K562 (cell line): ENCODE measurements at regions not wholly inside any gene's neighbourhood (a gene's known extent, or its start where the extent isn't known, plus 50 kb on each side); places are given as distances from the start of the nearest gene placed in this dataset.

Experiments
- ATAC-seq: fragments of 200-7000 bp; cut with Tn5 transposase; 3 replicates; pipeline ENCODE4 v1.9.1; 2020; ENCODE audit warnings: moderate library complexity
- BruUV-seq: library from RNA; stranded (reverse); fragments of 400-500 nt; replicated peaks from 2 replicates; lab custom pipeline; 2021; lab: Mats Ljungman, UMichigan
- CTCF ChIA-PET: fragments of 300-600 bp; formaldehyde crosslinking; extraction: SDS; loops from one replicate; lab custom pipeline; 2021; ENCODE audit warnings: low intra/inter-chr PET ratio; lab: Yijun Ruan, JAX
- POLR2A ChIA-PET: fragments of 300-600, 350-650 bp; sonication (Branson Sonifier 250); formaldehyde crosslinking; extraction: SDS; loops from one replicate; lab custom pipeline; 2021; ENCODE audit warnings: antibody characterized with exemption, inconsistent platforms; lab: Yijun Ruan, JAX
- DNase-seq, 4 experiments: peaks; one replicate each; pipeline versions ENCODE4 v3.0.0 to v3.0.0-alpha.2; 2011 to 2018; ENCODE audit warnings: low spot score in 3 of 4, mixed read lengths in 3 of 4; ENCODE audit errors: extremely low read depth in 1 of 4
- FAIRE-seq: peaks from 2 replicates; lab custom pipeline; 2011; peaks lifted over from hg19 to GRCh38; lab: Jason Lieb, UNC
- H2AFZ ChIP-seq: 2 replicates; pipeline ENCODE4 v1.6.0; 2011; ENCODE audit warnings: low read depth, low read length, control low read depth, inconsistent platforms
- H3K27ac ChIP-seq: fragments of 200-600 bp; 3 replicates; pipeline ENCODE4 v1.8.0; 2011; ENCODE audit warnings: low read depth, mild to moderate bottlenecking, control low read depth, inconsistent platforms, low read length, moderate library complexity, mixed read lengths; ENCODE audit errors: extremely low read depth
- H3K27me3 ChIP-seq, 2 experiments: fragments of 300-600 bp in 1 of 2; 2 replicates in 1 of 2; 3 replicates in 1 of 2; pipeline versions ENCODE4 v1.6.0 to v1.8.0; 2011; ENCODE audit warnings: inconsistent platforms in 2 of 2, low read length in 2 of 2, mild to moderate bottlenecking in 1 of 2, mixed read lengths in 1 of 2, moderate library complexity in 1 of 2; ENCODE audit not compliant: control insufficient read depth in 2 of 2, insufficient read depth in 2 of 2
- H3K36me3 ChIP-seq: fragments of 300-600 bp; 3 replicates; pipeline ENCODE4 v1.8.0; 2011; ENCODE audit warnings: mild to moderate bottlenecking, low read length, inconsistent platforms; ENCODE audit not compliant: control insufficient read depth, insufficient read depth
- H3K4me1 ChIP-seq, 2 experiments: fragments of 200-600 bp in 1 of 2; replicated peaks in 1 of 2; 2 replicates in 1 of 2; 3 replicates in 1 of 2; pipeline versions ENCODE4 v1.5.1 to v1.8.0; 2011; ENCODE audit warnings: inconsistent platforms in 2 of 2, low read length in 2 of 2, mild to moderate bottlenecking in 1 of 2, mixed read lengths in 1 of 2, moderate library complexity in 1 of 2; ENCODE audit not compliant: control insufficient read depth in 2 of 2, insufficient read depth in 2 of 2
- H3K4me2 ChIP-seq: 2 replicates; pipeline ENCODE4 v1.6.1; 2011; ENCODE audit warnings: low read length, control low read depth, inconsistent platforms, mixed read lengths; ENCODE audit not compliant: insufficient read depth
- H3K4me3 ChIP-seq: fragments of 200-600 bp; sonication (generic), shearing (Covaris generic); 2 replicates; pipeline ENCODE4 v1.5.1; 2016; ENCODE audit warnings: control low read depth, inconsistent platforms
- H3K79me2 ChIP-seq: fragments of 200-600 bp; 3 replicates; pipeline ENCODE4 v1.8.0; 2011; ENCODE audit warnings: low read length, inconsistent platforms; ENCODE audit not compliant: control insufficient read depth, insufficient read depth
- H3K9ac ChIP-seq, 2 experiments: 2 replicates each; pipeline versions ENCODE4 v1.6.0 to v1.6.1; 2011; ENCODE audit warnings: low read depth in 2 of 2, low read length in 2 of 2, control low read depth in 1 of 2, inconsistent platforms in 1 of 2, mild to moderate bottlenecking in 1 of 2, mixed read lengths in 1 of 2; ENCODE audit not compliant: insufficient read depth in 1 of 2
- H3K9me1 ChIP-seq: one replicate; pipeline ENCODE4 v1.6.0; 2011; ENCODE audit warnings: inconsistent platforms, mild to moderate bottlenecking, low read length, moderate library complexity; ENCODE audit not compliant: control insufficient read depth, insufficient read depth
- H3K9me3 ChIP-seq: replicated peaks from 2 replicates; pipeline ENCODE4 v1.5.1; 2011; ENCODE audit warnings: low read depth, low read length, inconsistent platforms; ENCODE audit not compliant: control insufficient read depth, insufficient read depth
- H4K20me1 ChIP-seq: replicated peaks from 2 replicates; pipeline ENCODE4 v1.6.1; 2011; ENCODE audit warnings: low read length, inconsistent platforms, mixed read lengths; ENCODE audit not compliant: control insufficient read depth, insufficient read depth
- POLR2G ChIP-seq: fragments of 200-400 bp; formaldehyde crosslinking; IDR thresholded peaks from 2 replicates; pipeline ENCODE4 v1.6.1; 2017; ENCODE audit warnings: low read depth, mild to moderate bottlenecking, antibody characterized with exemption, low read length, moderate library complexity
- RBM22 ChIP-seq: fragments of 200-400 bp; formaldehyde crosslinking; IDR thresholded peaks from 2 replicates; pipeline ENCODE4 v1.6.1; 2018; ENCODE audit warnings: low read length, low read depth; ENCODE audit not compliant: poor library complexity, severe bottlenecking
- ZFP36 ChIP-seq: fragments of 150-350 bp; IDR thresholded peaks from 2 replicates; pipeline ENCODE4 v1.6.1; 2018; ENCODE audit warnings: low read length, low read depth; ENCODE audit not compliant: partially characterized antibody
- WGBS: fragments of 100-300 bp; shearing (Covaris generic); methylation state at CpG from one replicate; pipeline ENCODE4 v1.1.6; 2016; ENCODE audit warnings: low coverage, mixed read lengths; ENCODE audit not compliant: insufficient coverage; ENCODE audit errors: missing lambda C conversion rate; 5-methylcytosine and 5-hydroxymethylcytosine counted together
- in situ Hi-C: fragments of 300-500 bp; cut with MboI; formaldehyde crosslinking; loops from 4 replicates; pipeline ENCODE4 v1.15.0; 2018; ENCODE audit warnings: inconsistent platforms, mixed read lengths
- intact Hi-C: fragments of 100-400 bp; cut with micrococcal nuclease; formaldehyde crosslinking; loops from 2 replicates; pipeline ENCODE4 v1.14.2; 2022
- TF ChIP-seq, protein P1 (sequence below): sonication (generic); formaldehyde crosslinking; IDR thresholded peaks from 2 replicates; pipeline ENCODE4 v1.8.1; 2022; ENCODE audit warnings: missing genetic modification reagents
- TF ChIP-seq, protein P2 (sequence below): fragments of 250-450 bp; sonication (Bioruptor Pico); IDR thresholded peaks from 2 replicates; pipeline ENCODE4 v1.5.0; 2021; ENCODE audit warnings: mild to moderate bottlenecking, moderate library complexity

DNA sequence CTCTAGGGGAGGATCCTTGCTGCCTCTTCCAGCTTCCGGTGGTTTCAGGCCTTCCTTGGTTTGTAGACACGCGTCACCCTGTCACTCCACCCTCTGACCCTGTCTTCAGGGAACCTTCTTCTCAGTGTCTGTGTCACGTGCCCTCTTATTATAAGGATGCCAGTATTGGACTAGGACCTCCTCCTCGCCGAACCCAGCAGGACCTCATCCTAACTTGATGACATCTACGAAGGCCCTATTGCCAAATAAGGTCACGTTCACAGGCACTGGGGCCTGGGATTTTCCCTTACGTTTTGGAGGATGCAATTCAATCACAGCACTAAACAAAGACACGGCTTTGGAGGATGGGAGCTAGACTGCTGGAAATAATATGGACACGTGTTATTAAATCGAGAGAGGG, 408.7 kb downstream of the BRD1 start (continued):
- TF ChIP-seq, protein P1, sequence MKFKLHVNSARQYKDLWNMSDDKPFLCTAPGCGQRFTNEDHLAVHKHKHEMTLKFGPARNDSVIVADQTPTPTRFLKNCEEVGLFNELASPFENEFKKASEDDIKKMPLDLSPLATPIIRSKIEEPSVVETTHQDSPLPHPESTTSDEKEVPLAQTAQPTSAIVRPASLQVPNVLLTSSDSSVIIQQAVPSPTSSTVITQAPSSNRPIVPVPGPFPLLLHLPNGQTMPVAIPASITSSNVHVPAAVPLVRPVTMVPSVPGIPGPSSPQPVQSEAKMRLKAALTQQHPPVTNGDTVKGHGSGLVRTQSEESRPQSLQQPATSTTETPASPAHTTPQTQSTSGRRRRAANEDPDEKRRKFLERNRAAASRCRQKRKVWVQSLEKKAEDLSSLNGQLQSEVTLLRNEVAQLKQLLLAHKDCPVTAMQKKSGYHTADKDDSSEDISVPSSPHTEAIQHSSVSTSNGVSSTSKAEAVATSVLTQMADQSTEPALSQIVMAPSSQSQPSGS (CRISPR knock-in tag): no peak
- TF ChIP-seq, protein P2, sequence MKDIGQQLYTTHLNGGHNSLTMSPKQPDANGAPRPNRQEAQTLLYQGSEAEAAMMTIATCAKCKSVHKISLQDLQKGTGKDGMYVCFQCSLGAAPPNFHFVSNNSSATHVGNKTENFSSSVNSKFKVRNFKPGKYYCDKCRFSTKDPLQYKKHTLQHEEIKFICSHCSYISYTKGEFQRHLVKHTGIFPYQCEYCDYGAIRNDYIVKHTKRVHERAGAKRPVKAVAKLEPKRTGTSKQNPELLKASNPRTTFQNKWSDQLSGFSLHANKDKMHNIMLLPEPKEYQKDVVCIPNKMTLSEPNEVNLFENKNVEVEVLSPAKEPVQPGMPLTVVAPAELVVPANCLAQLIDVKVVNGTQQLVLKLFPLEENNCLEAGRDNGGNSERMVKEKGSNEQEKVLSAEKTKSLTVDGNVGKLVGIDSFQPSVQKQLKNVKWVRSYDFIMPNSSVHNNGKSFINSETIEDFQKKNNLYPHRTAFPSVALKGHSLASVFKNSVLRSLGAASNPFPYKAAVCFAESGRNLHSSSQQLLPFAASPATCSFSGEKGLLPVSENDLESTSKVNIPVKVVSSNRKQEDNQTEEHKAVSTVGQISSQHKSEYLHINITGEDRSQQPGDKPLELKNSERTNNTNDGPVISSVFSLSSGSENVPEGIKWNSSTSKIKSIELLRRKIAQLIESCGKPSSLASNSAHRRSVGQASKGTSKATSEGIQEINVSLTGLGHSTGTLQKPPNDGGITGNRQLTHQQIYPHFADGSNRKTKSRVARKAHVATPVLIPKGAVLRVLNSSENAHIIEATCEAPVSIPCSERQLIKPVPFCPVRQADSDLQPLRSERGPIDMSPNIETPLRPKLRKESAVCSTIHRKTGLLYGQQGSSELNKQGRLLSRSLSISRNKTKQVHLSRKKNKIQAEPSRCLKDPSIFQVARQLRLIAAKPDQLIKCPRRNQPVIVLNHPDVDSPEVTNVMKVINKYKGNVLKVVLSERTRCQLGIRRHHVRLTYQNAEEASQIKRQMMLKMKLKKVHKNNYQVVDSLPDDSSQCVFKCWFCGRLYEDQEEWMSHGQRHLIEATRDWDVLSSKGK: no peak

DNA sequence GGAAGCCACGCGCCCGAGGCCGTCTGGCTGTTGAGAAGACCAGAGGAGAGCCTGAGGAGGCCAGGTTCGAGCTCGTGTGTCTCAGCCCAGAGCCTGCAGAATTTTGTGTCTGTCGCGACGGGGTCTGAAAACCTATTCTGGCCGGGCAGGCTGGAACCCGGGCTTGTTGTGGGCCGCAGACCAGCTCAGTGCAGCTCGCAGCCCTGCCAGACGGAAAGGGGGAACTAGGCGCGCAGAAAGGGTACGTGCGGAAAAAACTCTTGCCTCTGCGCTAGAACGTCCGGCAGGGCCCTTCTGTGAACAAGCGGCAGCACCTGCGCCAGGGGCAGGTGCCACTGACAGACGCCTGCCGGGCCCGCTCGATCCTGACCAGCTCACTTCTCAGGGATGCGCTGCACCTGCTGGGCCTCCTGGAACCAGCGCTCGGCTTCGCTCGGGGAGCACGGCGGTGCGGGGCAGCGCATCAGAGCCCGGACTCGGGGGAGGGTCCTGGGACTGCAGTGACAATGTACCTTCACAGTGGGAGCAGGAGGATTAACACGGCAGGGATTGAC, 409.3 kb downstream of the BRD1 start:
- no peaks in the 10 kb centered on the region for H3K79me2 ChIP-seq
- H3K9me1 ChIP-seq: no peaks in the 10 kb centered on the region
- H4K20me1 ChIP-seq: 0 out of 2 replicates have a peak, but pooled peaks cover 4% of the 10 kb centered on the region
- CTCF ChIA-PET: no interaction called here
- in situ Hi-C loops (no loop called here), intact Hi-C loops (no loop called here)
- no peak overlapping the region for H3K4me3 ChIP-seq
- WGBS: 90% methylated on average over 14 of the region's 39 CpGs
- H3K27me3 ChIP-seq: no peaks in the 10 kb centered on the region
- peak; percentile 24 for TF ChIP-seq RBM22
- no peak for TF ChIP-seq ZFP36
- TF ChIP-seq POLR2G: peak; percentile 43; the same call in 1 of the 2 replicates
- no peaks in the 10 kb centered on the region for H3K36me3 ChIP-seq
- ATAC-seq: no peak
- H3K9ac ChIP-seq: no peak overlapping the region
- no peak for DNase-seq
- H3K4me2 ChIP-seq: no peak overlapping the region
- POLR2A ChIA-PET: no interaction called here
- peaks cover 0 to 3% of the 10 kb centered on the region in 2 experiments; a peak in 1 of 5 replicates for H3K4me1 ChIP-seq
- H3K9me3 ChIP-seq: no peaks in the 10 kb centered on the region
- BruUV-seq: no TSS peak
- H3K27ac ChIP-seq: no peak overlapping the region
- FAIRE-seq: no peak
- H2AFZ ChIP-seq: no peak overlapping the region
